Right lobe of liver (tissue), 6 donors: ENCODE measurements at regions not wholly inside any gene's neighbourhood (a gene's known extent, or its start where the extent isn't known, plus 50 kb on each side); places are given as distances from the start of the nearest gene placed in this dataset.

Experiments
- ATAC-seq, 4 donors: fragments of 200-7000 bp; cut with Tn5 transposase; one replicate each; pipeline ENCODE4 v1.9.1; 2020; ENCODE audit warnings: mild to moderate bottlenecking in 4 of 4, moderate library complexity in 4 of 4
- DNase-seq, 3 donors: peaks; one replicate each; pipeline ENCODE4 v3.0.0-alpha.2; 2020
- H3K27ac ChIP-seq, 3 donors: fragments of 200-600 bp; one replicate each; pipeline ENCODE4 v1.8.0; 2022
- H3K27me3 ChIP-seq, 2 donors: fragments of 200-600 bp; one replicate each; pipeline ENCODE4 v1.8.0; 2022
- H3K36me3 ChIP-seq, 4 donors: fragments of 200-600 bp; sonication (generic) in 1 of 4; one replicate each; pipeline versions ENCODE4 v1.5.1 to v1.8.0; 2017 to 2022; ENCODE audit warnings: control low read depth in 1 of 4
- H3K4me1 ChIP-seq, 4 donors: fragments of 200-600 bp; sonication (generic) in 1 of 4; one replicate each; pipeline versions ENCODE4 v1.5.1 to v1.8.0; 2017 to 2022; ENCODE audit warnings: control low read depth in 1 of 4
- H3K4me3 ChIP-seq, 3 donors: fragments of 200-600 bp; one replicate each; pipeline ENCODE4 v1.8.0; 2022
- H3K9me3 ChIP-seq, 4 donors: fragments of 200-600 bp; sonication (generic) in 1 of 4; one replicate each; pipeline versions ENCODE4 v1.5.1 to v1.8.0; 2017 to 2022; ENCODE audit warnings: control low read depth in 1 of 4
- CTCF ChIP-seq, 4 donors: fragments of 200-600 bp in 3 of 4; fragments of 450-650 bp in 1 of 4; IDR thresholded peaks; one replicate each; pipeline versions ENCODE4 v1.5.1 to v1.8.0; 2016 to 2022; ENCODE audit warnings: antibody characterized with exemption in 4 of 4, mild to moderate bottlenecking in 2 of 4
- POLR2A ChIP-seq: fragments of 450-650 bp; IDR thresholded peaks from one replicate; pipeline ENCODE4 v1.6.1; 2017; ENCODE audit warnings: antibody characterized with exemption, mild to moderate bottlenecking
- WGBS: methylation state at CpG from one replicate; pipeline ENCODE4 v1.1.6; 2018; ENCODE audit warnings: low coverage, low lambda C conversion rate; ENCODE audit not compliant: insufficient coverage; ENCODE audit errors: missing lambda C conversion rate; 5-methylcytosine and 5-hydroxymethylcytosine counted together
- intact Hi-C, 2 donors: fragments of 100-400 bp; cut with DNase I; formaldehyde crosslinking; loops; one replicate each; pipeline versions ENCODE4 v1.11.2 to v1.14.1; 2022
- donor health status: DM: no; HTN: yes; CAD: no.
- donor health status: DM: no; HTN: no; CAD: no.
- donor health status: DM: no; HTN: no; CAD: no.
- donor health status: DM: no; HTN: yes; CAD: no.
- donor health status: DM: no; HTN: yes; CAD: no.

DNA sequence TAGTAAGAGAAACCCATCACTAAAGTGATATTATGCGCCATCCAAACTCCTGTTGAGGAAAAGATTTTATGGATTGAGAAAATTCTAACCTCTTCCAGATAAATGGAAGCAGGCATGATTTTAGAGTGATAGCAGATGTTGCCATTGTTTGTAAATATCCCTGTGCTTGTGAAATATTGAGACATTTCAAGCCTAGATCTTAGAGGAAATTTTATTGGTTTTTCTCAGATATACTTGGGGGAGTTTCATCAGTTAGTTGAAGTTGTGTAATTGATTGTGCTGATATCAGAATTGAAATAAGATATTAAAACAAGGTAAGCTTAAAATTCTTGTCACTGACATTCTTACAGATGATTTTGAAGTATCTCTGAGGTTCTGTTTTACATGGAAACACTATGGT, 390.9 kb upstream of the FANCL start:
- no peak for ATAC-seq
- intact Hi-C loops, result no loop called here
- Histone ChIP-seq H3K36me3 (no peaks in the 10 kb centered on the region), H3K4me1 (no peaks in the 10 kb centered on the region), H3K4me3 (no peak overlapping the region), H3K9me3 (no peaks in the 10 kb centered on the region), H3K27me3 (no peaks in the 10 kb centered on the region), H3K27ac (no peak overlapping the region)
- TF ChIP-seq POLR2A (no peak), CTCF (IDR thresholded peaks at IDR 0.05) (no peak)
- WGBS, result 60% methylated on average over 1 of the region's 1 CpG
- no peak for DNase-seq

DNA sequence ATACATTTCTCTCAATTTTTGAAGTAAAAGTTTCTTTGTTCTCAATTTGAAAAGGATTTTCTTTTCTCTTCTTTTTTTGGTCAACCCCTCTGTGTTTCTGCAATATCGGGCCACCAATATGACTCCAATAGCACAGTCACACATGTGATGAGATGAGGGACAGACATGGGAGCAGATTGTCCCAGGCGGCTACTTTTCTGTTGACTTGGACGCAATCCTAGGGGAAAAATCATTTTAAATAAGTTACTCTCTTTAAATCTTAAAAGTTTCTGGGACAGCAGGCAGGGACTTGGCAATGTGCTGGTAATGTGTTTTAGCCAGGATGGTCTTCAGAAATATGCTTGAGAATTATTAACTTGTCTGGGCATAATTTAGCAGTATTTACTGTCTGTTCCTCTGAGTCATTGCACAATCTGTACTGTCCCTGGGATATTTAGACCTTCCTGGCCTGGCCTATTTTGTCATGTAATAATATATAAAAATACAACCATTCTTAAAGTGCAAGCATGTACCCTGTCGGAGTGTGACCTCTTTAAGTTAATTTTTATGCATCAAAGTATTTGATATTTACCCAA, 388.5 kb upstream of the FANCL start:
- ATAC-seq (peak in 3 of 4 donors; percentile 43 to 88 (median 70)), DNase-seq (no peak)
- 36% methylated on average over 4 of the region's 4 CpGs for WGBS
- Histone ChIP-seq H3K9me3 (no peaks in the 10 kb centered on the region), H3K27ac (no peak overlapping the region), H3K4me3 (no peak overlapping the region), H3K4me1 (no peaks in the 10 kb centered on the region), H3K36me3 (no peaks in the 10 kb centered on the region), H3K27me3 (no peaks in the 10 kb centered on the region)
- intact Hi-C loops, result no loop called here
- TF ChIP-seq POLR2A (no peak), CTCF (IDR thresholded peaks at IDR 0.05) (no peak)

DNA sequence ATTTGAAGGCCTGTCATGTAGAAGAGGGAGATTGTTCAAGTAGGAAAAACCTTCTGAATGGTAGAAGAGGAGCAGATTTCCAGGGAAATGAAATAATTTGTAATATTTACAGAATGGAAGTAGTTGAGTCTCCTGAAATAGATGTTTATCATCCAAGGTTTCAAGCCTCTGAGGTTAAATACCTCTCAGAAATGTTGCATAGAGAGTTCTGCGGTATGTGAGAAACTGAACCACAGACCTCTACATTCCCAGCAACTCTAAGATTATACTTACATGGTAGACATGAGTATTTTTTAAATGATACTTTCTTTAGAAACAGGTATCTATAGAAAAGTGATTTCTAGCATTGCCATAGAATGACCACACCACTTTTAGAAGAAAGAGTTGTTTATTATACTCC, 379.8 kb upstream of the FANCL start:
- H3K27ac ChIP-seq, result no peak overlapping the region
- intact Hi-C loops, result no loop called here
- no peak overlapping the region for H3K4me3 ChIP-seq
- no peak for ATAC-seq
- DNase-seq, result no peak
- no peak for TF ChIP-seq POLR2A
- TF ChIP-seq CTCF (IDR thresholded peaks at IDR 0.05), result no peak
- WGBS, result 91% methylated on average over 1 of the region's 1 CpG
- H3K9me3 ChIP-seq, result no peaks in the 10 kb centered on the region
- no peaks in the 10 kb centered on the region for H3K4me1 ChIP-seq
- H3K36me3 ChIP-seq, result no peaks in the 10 kb centered on the region
- H3K27me3 ChIP-seq, result no peaks in the 10 kb centered on the region

DNA sequence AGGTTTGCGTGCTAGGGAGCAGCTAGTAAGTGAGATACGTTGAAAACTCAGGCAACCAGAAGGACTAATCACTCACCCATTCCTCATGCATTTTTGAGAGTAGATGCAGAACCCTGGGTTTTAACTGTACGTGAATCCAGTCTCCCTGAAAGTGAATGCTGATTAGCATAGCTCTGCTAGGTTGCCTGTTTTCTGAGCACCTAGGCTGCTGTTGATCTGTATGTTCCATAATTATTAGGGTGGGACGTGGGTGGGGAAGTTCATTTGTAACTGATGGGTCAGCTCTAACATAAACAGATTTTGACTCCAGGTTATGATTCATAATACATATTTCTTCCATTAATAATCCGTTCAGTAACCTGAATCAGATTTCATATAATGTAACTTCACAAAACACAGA, 379.0 kb upstream of the FANCL start:
- ATAC-seq (no peak), DNase-seq (no peak)
- Histone ChIP-seq H3K36me3 (no peaks in the 10 kb centered on the region), H3K4me1 (no peaks in the 10 kb centered on the region), H3K27me3 (no peaks in the 10 kb centered on the region), H3K9me3 (no peaks in the 10 kb centered on the region), H3K27ac (no peak overlapping the region), H3K4me3 (no peak overlapping the region)
- TF ChIP-seq POLR2A (no peak), CTCF (IDR thresholded peaks at IDR 0.05) (no peak)
- intact Hi-C loops, result no loop called here
- WGBS, result 49% methylated on average over 3 of the region's 5 CpGs

DNA sequence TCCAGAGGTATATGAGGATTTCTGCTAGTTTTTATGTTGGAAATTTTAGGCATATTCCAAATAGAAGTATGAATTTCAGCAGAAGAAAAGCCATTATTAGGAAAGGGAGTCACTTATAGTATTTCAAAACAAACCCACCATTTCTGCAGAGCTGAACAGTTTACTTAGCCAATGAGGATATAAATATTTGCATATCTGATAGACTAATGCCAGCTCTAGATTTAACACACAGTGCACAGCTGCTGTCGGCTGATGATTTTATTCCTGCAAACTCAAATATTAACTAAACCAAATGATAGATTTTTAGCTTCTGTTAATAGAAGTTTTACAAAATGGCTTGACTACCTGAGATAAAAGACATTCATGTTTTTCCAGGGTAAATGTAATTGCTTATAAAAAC, 375.8 kb upstream of the FANCL start:
- Histone ChIP-seq H3K27ac (no peak overlapping the region), H3K4me1 (no peaks in the 10 kb centered on the region), H3K36me3 (no peaks in the 10 kb centered on the region), H3K9me3 (no peaks in the 10 kb centered on the region), H3K27me3 (no peaks in the 10 kb centered on the region), H3K4me3 (no peak overlapping the region)
- intact Hi-C loops, result no loop called here
- DNase-seq, result no peak
- peak in 1 of 4 donors; percentile 53 for ATAC-seq
- TF ChIP-seq CTCF (IDR thresholded peaks at IDR 0.05) (no peak), POLR2A (no peak)
- WGBS, result 38% methylated on average over 1 of the region's 1 CpG
